ENCODE measurements at regions not wholly inside any gene's neighbourhood (a gene's known extent, or its start where the extent isn't known, plus 50 kb on each side); places are given as distances from the start of the nearest gene placed in this dataset.

DNA sequence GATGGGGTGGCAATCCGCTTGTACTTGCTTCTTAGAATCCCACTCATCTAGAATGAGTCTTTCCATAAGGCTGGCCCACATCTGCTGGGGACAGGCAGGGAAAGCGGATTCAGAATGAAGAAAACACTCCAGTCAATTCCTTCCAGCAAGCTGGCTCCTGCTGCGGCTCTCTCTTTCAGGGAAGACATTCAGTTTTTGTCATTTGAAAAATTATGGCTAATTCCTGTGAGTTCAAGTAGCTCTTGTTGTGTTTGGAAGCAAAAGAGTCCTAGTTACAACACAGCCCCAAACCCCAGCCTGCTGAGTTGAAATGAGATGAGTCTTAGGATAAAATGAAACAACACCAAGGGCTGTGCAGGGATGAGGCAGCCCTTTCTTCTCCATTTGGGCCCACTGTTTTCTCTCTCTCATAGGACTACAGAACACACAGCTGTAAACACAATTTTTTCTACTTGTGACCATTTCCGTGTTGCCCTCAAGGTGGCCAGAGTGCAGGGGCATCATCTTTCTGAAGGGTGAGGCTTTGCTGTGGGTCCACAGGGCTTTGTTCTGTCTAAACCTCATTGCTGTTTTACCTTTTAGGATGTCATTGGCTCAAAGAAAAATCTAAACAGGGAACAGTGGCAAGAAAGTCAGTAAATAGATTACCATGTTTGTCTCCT, 90.8 kb upstream of the EEPD1 start:
- POLR2A ChIA-PET = no interaction called here
- BruUV-seq (replicated peaks) = no TSS peak
- FAIRE-seq = no peak
- H2AFZ ChIP-seq (ENCODE audit: low read depth, low read length) = no peak overlapping the region
- TF ChIP-seq MYC (IDR thresholded peaks at IDR 0.05; ENCODE audit: low read depth, low read length) = no peak
- H3K27me3 ChIP-seq (ENCODE audit: control insufficient read depth in 2 of 2, insufficient read depth in 2 of 2, low read length in 2 of 2) = peaks cover 2 to 5% of the 10 kb centered on the region in 2 experiments
- no peaks in the 10 kb centered on the region for H3K36me3 ChIP-seq (ENCODE audit: control insufficient read depth in 2 of 2, extremely low read depth in 1 of 2, insufficient read depth in 2 of 2, low read length in 2 of 2)
- H3K27ac ChIP-seq (ENCODE audit: insufficient read depth, low read depth, low read length) = no peak overlapping the region
- CTCF ChIA-PET = no interaction called here
- no peaks in the 10 kb centered on the region for H4K20me1 ChIP-seq (replicated peaks; ENCODE audit: control insufficient read depth, extremely low read depth, insufficient read depth, low read length)
- H3K4me2 ChIP-seq (ENCODE audit: insufficient read depth, low read length) = no peak overlapping the region
- no peak for DNase-seq (ENCODE audit: low read depth, low spot score)
- intact Hi-C loops (cut with micrococcal nuclease) = no loop called here
- no peaks in the 10 kb centered on the region for H3K9me1 ChIP-seq (replicated peaks; ENCODE audit: control insufficient read depth, extremely low read depth, insufficient read depth, low read length)
- H3K9me3 ChIP-seq (replicated peaks; ENCODE audit: control insufficient read depth, insufficient read depth, low read length) = no peaks in the 10 kb centered on the region
- dilution Hi-C loops (cut with MboI; ENCODE audit: extremely low pct_ligation_motif_present, low sequenced_read_pairs) = no loop called here
- no peaks in the 10 kb centered on the region for H3K4me1 ChIP-seq (ENCODE audit: control insufficient read depth, extremely low read depth, insufficient read depth, low read length)
- H3K9ac ChIP-seq (replicated peaks; ENCODE audit: extremely low read depth, insufficient read depth, low read length) = no peak overlapping the region
- H3K4me3 ChIP-seq (replicated peaks in 1 of 3; ENCODE audit: insufficient read depth in 1 of 3, low read depth in 1 of 3, low read length in 3 of 3) = no peak overlapping the region
- H3K79me2 ChIP-seq (ENCODE audit: control insufficient read depth, insufficient read depth, low read length) = no peaks in the 10 kb centered on the region

DNA sequence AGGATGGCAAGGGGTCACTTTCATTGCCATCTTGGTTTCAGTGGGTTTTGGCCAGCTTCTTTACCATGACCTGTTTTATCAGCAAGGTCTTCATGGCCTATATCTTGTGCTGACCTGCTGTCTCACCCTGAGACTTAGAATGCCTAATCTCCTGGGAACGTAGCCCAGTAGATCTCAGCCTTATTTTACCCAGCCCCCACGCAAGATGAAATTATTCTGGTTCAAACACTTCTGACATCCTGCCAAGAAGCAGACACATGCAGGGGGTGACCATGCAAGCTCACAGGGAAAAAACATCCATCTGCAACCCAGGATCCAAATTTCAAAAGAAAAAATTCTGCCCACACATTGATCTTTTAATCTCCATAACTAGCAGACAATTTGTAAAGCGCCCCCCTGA, 88.4 kb upstream of the EEPD1 start:
- Histone ChIP-seq H3K36me3 (ENCODE audit: control insufficient read depth in 2 of 2, extremely low read depth in 1 of 2, insufficient read depth in 2 of 2, low read length in 2 of 2) (no peaks in the 10 kb centered on the region), H3K27ac (ENCODE audit: insufficient read depth, low read depth, low read length) (no peak overlapping the region), H2AFZ (ENCODE audit: low read depth, low read length) (no peak overlapping the region), H3K4me2 (ENCODE audit: insufficient read depth, low read length) (no peak overlapping the region), H3K9me1 (replicated peaks; ENCODE audit: control insufficient read depth, extremely low read depth, insufficient read depth, low read length) (no peaks in the 10 kb centered on the region), H3K4me1 (ENCODE audit: control insufficient read depth, extremely low read depth, insufficient read depth, low read length) (no peaks in the 10 kb centered on the region), H3K9me3 (replicated peaks; ENCODE audit: control insufficient read depth, insufficient read depth, low read length) (no peaks in the 10 kb centered on the region), H3K27me3 (ENCODE audit: control insufficient read depth in 2 of 2, insufficient read depth in 2 of 2, low read length in 2 of 2) (peaks cover 4 to 12% of the 10 kb centered on the region in 2 experiments), H4K20me1 (replicated peaks; ENCODE audit: control insufficient read depth, extremely low read depth, insufficient read depth, low read length) (no peaks in the 10 kb centered on the region), H3K4me3 (replicated peaks in 1 of 3; ENCODE audit: insufficient read depth in 1 of 3, low read depth in 1 of 3, low read length in 3 of 3) (no peak overlapping the region), H3K79me2 (ENCODE audit: control insufficient read depth, insufficient read depth, low read length) (no peaks in the 10 kb centered on the region), H3K9ac (replicated peaks; ENCODE audit: extremely low read depth, insufficient read depth, low read length) (no peak overlapping the region)
- intact Hi-C loops (cut with micrococcal nuclease) = no loop called here
- CTCF ChIA-PET = no interaction called here
- no TSS peak for BruUV-seq (replicated peaks)
- dilution Hi-C loops (cut with MboI; ENCODE audit: extremely low pct_ligation_motif_present, low sequenced_read_pairs) = no loop called here
- POLR2A ChIA-PET = no interaction called here
- FAIRE-seq (no peak), DNase-seq (ENCODE audit: low read depth, low spot score) (no peak)
- TF ChIP-seq JUN (IDR thresholded peaks at IDR 0.05; ENCODE audit: borderline replicate concordance, insufficient read depth, insufficient read length, low read depth) = no peak
- TF ChIP-seq, protein P1, sequence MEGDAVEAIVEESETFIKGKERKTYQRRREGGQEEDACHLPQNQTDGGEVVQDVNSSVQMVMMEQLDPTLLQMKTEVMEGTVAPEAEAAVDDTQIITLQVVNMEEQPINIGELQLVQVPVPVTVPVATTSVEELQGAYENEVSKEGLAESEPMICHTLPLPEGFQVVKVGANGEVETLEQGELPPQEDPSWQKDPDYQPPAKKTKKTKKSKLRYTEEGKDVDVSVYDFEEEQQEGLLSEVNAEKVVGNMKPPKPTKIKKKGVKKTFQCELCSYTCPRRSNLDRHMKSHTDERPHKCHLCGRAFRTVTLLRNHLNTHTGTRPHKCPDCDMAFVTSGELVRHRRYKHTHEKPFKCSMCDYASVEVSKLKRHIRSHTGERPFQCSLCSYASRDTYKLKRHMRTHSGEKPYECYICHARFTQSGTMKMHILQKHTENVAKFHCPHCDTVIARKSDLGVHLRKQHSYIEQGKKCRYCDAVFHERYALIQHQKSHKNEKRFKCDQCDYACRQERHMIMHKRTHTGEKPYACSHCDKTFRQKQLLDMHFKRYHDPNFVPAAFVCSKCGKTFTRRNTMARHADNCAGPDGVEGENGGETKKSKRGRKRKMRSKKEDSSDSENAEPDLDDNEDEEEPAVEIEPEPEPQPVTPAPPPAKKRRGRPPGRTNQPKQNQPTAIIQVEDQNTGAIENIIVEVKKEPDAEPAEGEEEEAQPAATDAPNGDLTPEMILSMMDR (IDR thresholded peaks at IDR 0.05; ENCODE audit: extremely low read depth in 1 of 2, insufficient read depth in 1 of 2, low read depth in 1 of 2, low read length in 2 of 2) = no peak
- no peak for TF ChIP-seq FOS (IDR thresholded peaks at IDR 0.05; ENCODE audit: borderline replicate concordance, insufficient read depth, low read length)
- no peak for TF ChIP-seq EZH2 (IDR thresholded peaks at IDR 0.05; ENCODE audit: borderline replicate concordance, low read depth, low read length, severe bottlenecking)
- TF ChIP-seq POLR2AphosphoS5 (IDR thresholded peaks at IDR 0.05; ENCODE audit: insufficient read depth, low read depth, low read length) = no peak
- TF ChIP-seq MYC (IDR thresholded peaks at IDR 0.05; ENCODE audit: low read depth, low read length) = no peak
- TF ChIP-seq, protein P2, sequence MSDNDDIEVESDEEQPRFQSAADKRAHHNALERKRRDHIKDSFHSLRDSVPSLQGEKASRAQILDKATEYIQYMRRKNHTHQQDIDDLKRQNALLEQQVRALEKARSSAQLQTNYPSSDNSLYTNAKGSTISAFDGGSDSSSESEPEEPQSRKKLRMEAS (IDR thresholded peaks at IDR 0.05; ENCODE audit: insufficient read depth, insufficient read length) = no peak
- no peak for TF ChIP-seq GATA2 (IDR thresholded peaks at IDR 0.05; ENCODE audit: insufficient read depth, insufficient read length, low read depth, low read length)

Data from endothelial cell of umbilical vein (primary cell).